HG02852 (cell line): ENCODE measurements at regions not wholly inside any gene's neighbourhood (a gene's known extent, or its start where the extent isn't known, plus 50 kb on each side); places are given as distances from the start of the nearest gene placed in this dataset.

Source experiments
- ATAC-seq: cut with Tn5 transposase; IDR thresholded peaks from one replicate; pipeline ENCODE4 v1.9.1; 2021; ENCODE audit warnings: mild to moderate bottlenecking, moderate library complexity; ENCODE audit not compliant: unreplicated experiment

GRCh38 chr3:189498995-189499704 is 132.0 kb upstream of the TP63 start:
- ATAC-seq = no peak

GRCh38 chr3:189500299-189500698 is 130.9 kb upstream of the TP63 start:
- no peak for ATAC-seq

- ATAC-seq = no peak
Observed at GRCh38 chr3:189500798-189501495, 130.2 kb upstream of the TP63 start.

GRCh38 chr3:189502256-189502655 is 128.9 kb upstream of the TP63 start:
- ATAC-seq = no peak

- ATAC-seq = no peak
Observed at GRCh38 chr3:189502676-189503257, 128.4 kb upstream of the TP63 start.

GRCh38 chr3:189507856-189508255 is 123.3 kb upstream of the TP63 start:
- peak; percentile 68 for ATAC-seq

- ATAC-seq = no peak
Observed at GRCh38 chr3:189508784-189509501, 122.2 kb upstream of the TP63 start.

GRCh38 chr3:189512039-189512438 is 119.2 kb upstream of the TP63 start:
- peak; percentile 70 for ATAC-seq

- ATAC-seq = no peak
Observed at GRCh38 chr3:189512821-189513220, 118.4 kb upstream of the TP63 start.

- ATAC-seq = no peak
Observed at GRCh38 chr3:189513281-189514117, 117.7 kb upstream of the TP63 start.

GRCh38 chr3:189516039-189516438 is 115.2 kb upstream of the TP63 start:
- no peak for ATAC-seq

- no peak for ATAC-seq
Observed at GRCh38 chr3:189517981-189518380, 113.2 kb upstream of the TP63 start.

GRCh38 chr3:189519458-189519857 is 111.7 kb upstream of the TP63 start:
- ATAC-seq = no peak

GRCh38 chr3:189529468-189529867 is 101.7 kb upstream of the TP63 start:
- peak; percentile 93 for ATAC-seq

- peak; percentile 54 for ATAC-seq
Observed at GRCh38 chr3:189529889-189530471, 101.2 kb upstream of the TP63 start.

GRCh38 chr3:189530822-189531221 is 100.4 kb upstream of the TP63 start:
- no peak for ATAC-seq

- ATAC-seq = no peak
Observed at GRCh38 chr3:189531271-189531670, 99.9 kb upstream of the TP63 start.

GRCh38 chr3:189534531-189534930 is 96.7 kb upstream of the TP63 start:
- ATAC-seq = no peak

- ATAC-seq = no peak
Observed at GRCh38 chr3:189537135-189537534, 94.1 kb upstream of the TP63 start.

- no peak for ATAC-seq
Observed at GRCh38 chr3:189547448-189547847, 83.7 kb upstream of the TP63 start.
